ENCODE measurements at regions not wholly inside any gene's neighbourhood (a gene's known extent, or its start where the extent isn't known, plus 50 kb on each side); places are given as distances from the start of the nearest gene placed in this dataset.

DNA sequence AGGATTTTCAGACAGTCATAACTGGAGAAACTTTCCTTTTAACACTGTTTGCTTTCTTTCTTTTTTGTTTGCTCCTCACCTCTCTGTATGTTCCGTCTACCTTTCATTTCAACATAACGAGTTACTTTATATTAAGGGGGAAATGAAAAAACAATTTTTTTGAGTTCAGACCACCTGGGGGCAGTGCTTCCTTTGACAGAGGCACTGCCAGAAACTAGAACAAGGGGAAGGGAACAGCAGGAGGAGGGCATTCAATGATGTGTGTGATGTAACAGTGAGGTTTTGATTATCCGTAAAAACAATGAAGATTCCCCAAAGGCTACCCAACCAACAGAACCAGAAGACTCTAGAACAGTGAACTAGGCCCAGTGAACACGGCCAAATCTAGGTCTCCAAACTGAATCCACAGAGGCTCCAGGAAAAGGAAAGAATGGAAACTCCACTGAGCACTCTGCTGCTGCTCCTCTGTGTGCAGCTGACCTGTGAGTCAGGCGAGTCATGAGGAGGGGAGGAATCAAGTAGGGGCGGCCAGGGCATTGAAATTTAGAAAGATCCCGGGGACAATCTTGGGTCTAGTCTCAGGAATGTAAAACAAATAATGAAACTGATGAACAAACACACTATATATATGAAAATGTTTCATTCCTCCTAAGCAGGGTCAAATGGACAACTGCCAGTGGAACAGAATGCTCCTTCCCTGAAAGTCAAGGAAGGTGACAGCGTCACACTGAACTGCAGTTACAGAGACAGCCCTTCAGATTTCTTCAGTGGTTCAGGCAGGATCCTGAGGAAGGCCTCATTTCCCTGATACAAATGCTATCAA lies 323.5 kb downstream of the DAD1 start:
- TF ChIP-seq, protein P1, sequence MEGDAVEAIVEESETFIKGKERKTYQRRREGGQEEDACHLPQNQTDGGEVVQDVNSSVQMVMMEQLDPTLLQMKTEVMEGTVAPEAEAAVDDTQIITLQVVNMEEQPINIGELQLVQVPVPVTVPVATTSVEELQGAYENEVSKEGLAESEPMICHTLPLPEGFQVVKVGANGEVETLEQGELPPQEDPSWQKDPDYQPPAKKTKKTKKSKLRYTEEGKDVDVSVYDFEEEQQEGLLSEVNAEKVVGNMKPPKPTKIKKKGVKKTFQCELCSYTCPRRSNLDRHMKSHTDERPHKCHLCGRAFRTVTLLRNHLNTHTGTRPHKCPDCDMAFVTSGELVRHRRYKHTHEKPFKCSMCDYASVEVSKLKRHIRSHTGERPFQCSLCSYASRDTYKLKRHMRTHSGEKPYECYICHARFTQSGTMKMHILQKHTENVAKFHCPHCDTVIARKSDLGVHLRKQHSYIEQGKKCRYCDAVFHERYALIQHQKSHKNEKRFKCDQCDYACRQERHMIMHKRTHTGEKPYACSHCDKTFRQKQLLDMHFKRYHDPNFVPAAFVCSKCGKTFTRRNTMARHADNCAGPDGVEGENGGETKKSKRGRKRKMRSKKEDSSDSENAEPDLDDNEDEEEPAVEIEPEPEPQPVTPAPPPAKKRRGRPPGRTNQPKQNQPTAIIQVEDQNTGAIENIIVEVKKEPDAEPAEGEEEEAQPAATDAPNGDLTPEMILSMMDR (IDR thresholded peaks at IDR 0.05; ENCODE audit: insufficient read depth, low read length, severe bottlenecking): no peak
- FAIRE-seq (peak; percentile 7), DNase-seq (ENCODE audit: low read depth) (peak; percentile 63)
- Histone ChIP-seq H3K27me3 (ENCODE audit: control insufficient read depth, insufficient read depth, low read length) (no peaks in the 10 kb centered on the region), H3K36me3 (ENCODE audit: control insufficient read depth, insufficient read depth, low read length) (no peaks in the 10 kb centered on the region), H3K4me3 (ENCODE audit: low read depth, low read length) (no peak overlapping the region)

DNA sequence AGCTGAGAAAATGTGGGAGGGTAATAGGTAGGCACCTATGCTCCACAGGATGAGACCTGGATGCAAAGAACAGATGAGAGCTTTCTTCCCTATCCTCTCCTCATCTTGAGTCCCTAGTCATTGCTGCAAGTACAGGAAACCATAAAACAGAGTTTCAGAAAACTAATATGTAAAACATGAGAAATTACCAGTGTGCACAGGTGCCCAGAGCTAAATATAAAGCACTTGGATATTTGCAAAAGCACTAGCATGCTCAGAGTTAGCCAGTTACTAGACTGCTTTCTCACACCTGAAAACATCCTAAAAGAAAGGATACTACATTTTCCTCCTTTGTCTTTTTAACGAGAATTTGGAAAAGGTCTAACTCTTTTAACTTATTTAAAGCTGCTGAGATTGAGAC lies 324.3 kb downstream of the DAD1 start:
- FAIRE-seq (no peak), DNase-seq (ENCODE audit: low read depth) (no peak)
- no peak overlapping the region for H3K4me3 ChIP-seq (ENCODE audit: low read depth, low read length)
- no peaks in the 10 kb centered on the region for H3K36me3 ChIP-seq (ENCODE audit: control insufficient read depth, insufficient read depth, low read length)
- H3K27me3 ChIP-seq (ENCODE audit: control insufficient read depth, insufficient read depth, low read length): no peaks in the 10 kb centered on the region
- TF ChIP-seq, protein P1 (IDR thresholded peaks at IDR 0.05; ENCODE audit: insufficient read depth, low read length, severe bottlenecking): no peak

DNA sequence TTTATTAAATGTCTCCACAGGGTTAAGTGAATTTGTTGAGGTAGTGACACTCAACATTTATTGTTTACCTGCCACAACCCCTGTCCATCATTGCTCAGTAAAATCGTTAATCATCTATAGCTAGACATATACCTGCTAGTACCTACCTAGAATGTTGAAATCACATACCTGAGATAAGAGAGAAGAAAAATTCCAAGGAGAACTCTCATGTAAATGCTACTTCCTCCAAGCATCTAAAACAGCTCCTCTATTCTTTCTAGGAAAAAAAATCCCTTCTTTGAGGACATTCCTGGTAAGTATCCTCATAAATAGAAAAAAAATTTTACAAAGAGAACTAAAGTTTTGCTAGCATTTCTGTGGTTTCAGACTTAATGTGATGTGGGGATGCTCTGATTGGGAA lies 325.1 kb downstream of the DAD1 start:
- DNase-seq (ENCODE audit: low read depth): peak; percentile 59
- FAIRE-seq: no peak

DNA sequence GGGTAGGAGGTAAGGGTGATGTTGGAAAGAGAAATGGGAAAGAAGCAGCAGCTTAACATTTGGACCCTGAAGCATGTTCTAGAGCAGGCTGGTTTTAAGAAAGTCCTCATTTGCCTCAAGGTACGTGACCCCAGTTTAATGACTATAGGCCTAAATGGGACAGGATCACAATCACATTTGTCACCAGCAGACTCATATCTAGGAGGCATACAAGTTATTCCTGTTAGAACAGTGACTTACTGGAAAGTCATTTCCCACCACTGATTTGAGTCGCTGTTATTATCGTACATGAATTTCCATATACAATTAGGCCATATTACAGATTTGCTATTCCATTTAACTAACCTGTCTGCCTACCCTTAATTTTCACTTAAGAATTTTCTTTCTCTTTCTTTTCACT lies 326.1 kb downstream of the DAD1 start:
- FAIRE-seq (no peak), DNase-seq (ENCODE audit: low read depth) (peak; percentile 8)
- TF ChIP-seq, protein P1 (IDR thresholded peaks at IDR 0.05; ENCODE audit: insufficient read depth, low read length, severe bottlenecking): no peak

More for the DNA sequence above, 325.1 kb downstream of the DAD1 start:
- Histone ChIP-seq H3K27me3 (ENCODE audit: control insufficient read depth, insufficient read depth, low read length) (no peaks in the 10 kb centered on the region), H3K4me3 (ENCODE audit: low read depth, low read length) (no peak overlapping the region), H3K36me3 (ENCODE audit: control insufficient read depth, insufficient read depth, low read length) (no peaks in the 10 kb centered on the region)
- TF ChIP-seq, protein P1 (IDR thresholded peaks at IDR 0.05; ENCODE audit: insufficient read depth, low read length, severe bottlenecking): no peak

DNA sequence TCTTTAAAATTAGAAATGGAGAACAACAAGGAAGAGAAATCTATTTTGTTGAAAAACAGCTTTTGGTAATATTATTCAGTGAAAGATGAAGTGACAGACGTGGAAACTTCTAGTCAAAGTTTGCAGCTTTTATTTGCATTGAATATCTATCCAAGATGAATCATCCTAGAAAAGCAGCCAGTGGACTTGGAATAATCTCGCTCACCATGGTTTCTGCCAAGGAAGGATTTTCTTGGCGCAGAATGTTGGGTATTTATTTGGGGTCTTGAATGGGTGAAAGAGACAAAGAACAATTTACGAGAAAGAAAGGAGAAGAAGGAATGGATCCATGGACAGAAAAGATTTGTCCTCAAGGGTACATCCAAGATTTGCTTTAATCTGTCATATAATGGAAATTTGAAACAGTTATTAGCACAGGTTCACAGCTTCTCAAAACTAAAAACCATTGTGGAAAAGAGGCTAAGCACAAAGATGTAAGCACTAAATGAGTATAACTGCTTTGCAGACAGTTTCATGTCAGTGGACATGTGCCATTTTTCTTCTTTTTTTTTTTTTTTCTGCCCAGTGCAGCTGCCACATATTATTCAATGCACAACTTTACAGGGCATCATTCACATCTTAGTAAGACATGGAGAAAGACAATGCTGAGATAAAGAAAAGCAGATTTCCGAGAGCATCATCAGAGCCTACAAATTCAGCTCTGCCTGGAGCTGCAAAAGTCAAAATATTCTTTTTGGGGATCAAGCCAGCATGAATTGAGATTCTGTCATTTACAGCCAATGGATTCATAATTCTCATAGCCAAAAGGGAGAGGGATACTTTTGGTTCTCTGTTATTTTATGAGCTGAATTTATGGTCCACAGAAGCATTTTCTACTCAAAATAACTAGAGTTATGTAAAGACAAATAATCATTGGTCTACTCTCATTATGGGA lies 333.7 kb downstream of the DAD1 start:
- Histone ChIP-seq H3K4me3 (ENCODE audit: low read depth, low read length) (no peak overlapping the region), H3K27me3 (ENCODE audit: control insufficient read depth, insufficient read depth, low read length) (no peaks in the 10 kb centered on the region), H3K36me3 (ENCODE audit: control insufficient read depth, insufficient read depth, low read length) (no peaks in the 10 kb centered on the region)
- DNase-seq (ENCODE audit: low read depth) (no peak), FAIRE-seq (no peak)
- TF ChIP-seq, protein P1 (IDR thresholded peaks at IDR 0.05; ENCODE audit: insufficient read depth, low read length, severe bottlenecking): no peak

More for the DNA sequence above, 326.1 kb downstream of the DAD1 start:
- H3K36me3 ChIP-seq (ENCODE audit: control insufficient read depth, insufficient read depth, low read length): no peaks in the 10 kb centered on the region
- no peaks in the 10 kb centered on the region for H3K27me3 ChIP-seq (ENCODE audit: control insufficient read depth, insufficient read depth, low read length)
- H3K4me3 ChIP-seq (ENCODE audit: low read depth, low read length): no peak overlapping the region
